GM12872 (cell line): ENCODE measurements at regions not wholly inside any gene's neighbourhood (a gene's known extent, or its start where the extent isn't known, plus 50 kb on each side); places are given as distances from the start of the nearest gene placed in this dataset.

ENCODE experiments used
- CTCF ChIP-seq: IDR thresholded peaks from 3 replicates; pipeline ENCODE4 v1.5.1; 2011; ENCODE audit warnings: low read depth, mild to moderate bottlenecking, low read length, moderate library complexity; ENCODE audit not compliant: insufficient read depth

- TF ChIP-seq CTCF: no peak
Measured at GRCh38 chr7:25684360-25684759, 456.1 kb upstream of the NPVF start.

GRCh38 chr7:25686493-25686892 is 458.2 kb upstream of the NPVF start:
- no peak for TF ChIP-seq CTCF

GRCh38 chr7:25694211-25694610 is 457.8 kb upstream of the NFE2L3 start:
- no peak for TF ChIP-seq CTCF

GRCh38 chr7:25694699-25695098 is 457.3 kb upstream of the NFE2L3 start:
- no peak for TF ChIP-seq CTCF

GRCh38 chr7:25696571-25696970 is 455.4 kb upstream of the NFE2L3 start:
- no peak for TF ChIP-seq CTCF

GRCh38 chr7:25698451-25699113 is 453.4 kb upstream of the NFE2L3 start:
- TF ChIP-seq CTCF: no peak

GRCh38 chr7:25704413-25704812 is 447.6 kb upstream of the NFE2L3 start:
- no peak for TF ChIP-seq CTCF
